Liver (tissue), 7 donors: ENCODE measurements at regions not wholly inside any gene's neighbourhood (a gene's known extent, or its start where the extent isn't known, plus 50 kb on each side); places are given as distances from the start of the nearest gene placed in this dataset.

Experiments
- DNase-seq: peaks from one replicate; pipeline ENCODE4 v3.0.0-alpha.2; 2017; ENCODE audit warnings: low spot score
- H3K27ac ChIP-seq, 2 donors: one replicate each; pipeline ENCODE4 v1.7.0; 2013; ENCODE audit warnings: inconsistent platforms in 2 of 2, low read length in 2 of 2, control low read depth in 1 of 2, low read depth in 1 of 2, mild to moderate bottlenecking in 1 of 2
- H3K27me3 ChIP-seq, 4 donors: one replicate each; pipeline versions ENCODE4 v1.6.1 to v1.7.0; 2013; ENCODE audit warnings: low read length in 3 of 4, inconsistent platforms in 1 of 4, mild to moderate bottlenecking in 1 of 4, moderate library complexity in 1 of 4; ENCODE audit not compliant: control insufficient read depth in 4 of 4, insufficient read depth in 4 of 4
- H3K36me3 ChIP-seq, 4 donors: one replicate each; pipeline versions ENCODE4 v1.6.1 to v1.7.0; 2013; ENCODE audit warnings: low read length in 3 of 4, mild to moderate bottlenecking in 3 of 4, low read depth in 1 of 4, moderate library complexity in 1 of 4; ENCODE audit not compliant: control insufficient read depth in 4 of 4, insufficient read depth in 3 of 4
- H3K4me1 ChIP-seq, 4 donors: one replicate each; pipeline versions ENCODE4 v1.6.1 to v1.7.0; 2013; ENCODE audit warnings: low read length in 3 of 4, mild to moderate bottlenecking in 3 of 4, moderate library complexity in 1 of 4; ENCODE audit not compliant: control insufficient read depth in 4 of 4, insufficient read depth in 4 of 4
- H3K4me3 ChIP-seq, 3 donors: one replicate each; pipeline versions ENCODE4 v1.6.1 to v1.7.0; 2013; ENCODE audit warnings: low read length in 3 of 3, control low read depth in 1 of 3, low read depth in 1 of 3, mild to moderate bottlenecking in 1 of 3
- H3K9ac ChIP-seq, 2 donors: one replicate each; pipeline ENCODE4 v1.7.0; 2013; ENCODE audit warnings: low read length in 2 of 2, mild to moderate bottlenecking in 2 of 2, moderate library complexity in 2 of 2, control low read depth in 1 of 2, low read depth in 1 of 2
- H3K9me3 ChIP-seq, 4 donors: one replicate each; pipeline versions ENCODE4 v1.6.1 to v1.7.0; 2013; ENCODE audit warnings: low read length in 3 of 4; ENCODE audit not compliant: control insufficient read depth in 4 of 4
- ATF3 ChIP-seq: IDR thresholded peaks from 2 replicates; pipeline ENCODE4 v1.6.1; 2016; ENCODE audit warnings: antibody characterized with exemption
- FOXA1 ChIP-seq: IDR thresholded peaks from 2 replicates; pipeline ENCODE4 v1.6.1; 2016; ENCODE audit warnings: antibody characterized with exemption
- HNF4G ChIP-seq: IDR thresholded peaks from 2 replicates; pipeline ENCODE4 v1.6.1; 2016; ENCODE audit warnings: antibody characterized with exemption
- JUND ChIP-seq, 2 donors: IDR thresholded peaks; 2 replicates each; pipeline ENCODE4 v1.6.1; 2016; ENCODE audit warnings: antibody characterized with exemption in 2 of 2
- RAD21 ChIP-seq, 2 donors: IDR thresholded peaks; 2 replicates each; pipeline ENCODE4 v1.6.1; 2016; ENCODE audit warnings: antibody characterized with exemption in 2 of 2, mild to moderate bottlenecking in 2 of 2
- REST ChIP-seq: IDR thresholded peaks from 2 replicates; pipeline ENCODE4 v1.6.1; 2016; ENCODE audit warnings: antibody characterized with exemption, mild to moderate bottlenecking
- RXRA ChIP-seq, 2 donors: IDR thresholded peaks; 2 replicates each; pipeline ENCODE4 v1.6.1; 2017 to 2018; ENCODE audit warnings: antibody characterized with exemption in 2 of 2, mild to moderate bottlenecking in 1 of 2
- SP1 ChIP-seq: IDR thresholded peaks from 2 replicates; pipeline ENCODE4 v1.6.1; 2018; ENCODE audit warnings: antibody characterized with exemption, mild to moderate bottlenecking
- TAF1 ChIP-seq: conservative IDR thresholded peaks from 2 replicates; pipeline ENCODE4 v1.6.1; 2016; ENCODE audit warnings: antibody characterized with exemption, mild to moderate bottlenecking
- YY1 ChIP-seq: IDR thresholded peaks from 2 replicates; pipeline ENCODE4 v1.6.1; 2016; ENCODE audit warnings: antibody characterized with exemption, mild to moderate bottlenecking
- ZBTB33 ChIP-seq: IDR thresholded peaks from 2 replicates; pipeline ENCODE4 v1.6.1; 2016; ENCODE audit warnings: antibody characterized with exemption
- WGBS: extraction: QIAGEN DNeasy Blood & Tissue Kit; methylation state at CpG from one replicate; pipeline ENCODE4 v1.1.7; 2013; 5-methylcytosine and 5-hydroxymethylcytosine counted together
- donor health status: healthy.
- donor health status: healthy.
- donor health status: healthy.
- donor health status: healthy.

DNA sequence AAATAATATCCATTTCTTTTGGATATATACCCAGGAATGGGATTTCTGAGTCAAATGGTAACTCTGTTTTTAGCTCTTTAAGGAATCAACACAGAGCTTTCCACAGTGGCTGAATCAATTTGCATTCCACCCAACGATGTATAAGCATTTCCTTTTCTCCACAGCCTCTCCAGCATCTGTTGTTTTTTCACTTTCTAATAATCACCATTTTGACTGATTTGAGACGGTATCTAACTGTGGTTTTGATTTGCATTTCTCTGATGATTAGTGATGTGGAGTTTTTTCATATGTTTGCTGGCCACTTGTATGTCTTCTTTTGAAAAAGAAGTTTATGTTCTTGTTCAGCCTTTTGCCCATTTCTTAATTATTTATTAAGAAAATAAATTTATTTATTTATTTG is 352.2 kb upstream of the OBI1 start:
- no peaks in the 10 kb centered on the region for H3K4me1 ChIP-seq
- no peaks in the 10 kb centered on the region for H3K36me3 ChIP-seq
- no peak for TF ChIP-seq JUND (IDR thresholded peaks at IDR 0.05)
- TF ChIP-seq TAF1: no peak
- TF ChIP-seq HNF4G: no peak
- no peak for TF ChIP-seq ZBTB33
- TF ChIP-seq SP1: no peak
- TF ChIP-seq ATF3: no peak
- no peak overlapping the region for H3K4me3 ChIP-seq
- H3K9ac ChIP-seq: no peak overlapping the region
- no peaks in the 10 kb centered on the region for H3K27me3 ChIP-seq
- H3K27ac ChIP-seq: no peak overlapping the region
- peaks cover 0 to 5% (median 0%) of the 10 kb centered on the region in 4 donors for H3K9me3 ChIP-seq
- no peak for DNase-seq
- 52% methylated on average over 2 of the region's 2 CpGs for WGBS

DNA sequence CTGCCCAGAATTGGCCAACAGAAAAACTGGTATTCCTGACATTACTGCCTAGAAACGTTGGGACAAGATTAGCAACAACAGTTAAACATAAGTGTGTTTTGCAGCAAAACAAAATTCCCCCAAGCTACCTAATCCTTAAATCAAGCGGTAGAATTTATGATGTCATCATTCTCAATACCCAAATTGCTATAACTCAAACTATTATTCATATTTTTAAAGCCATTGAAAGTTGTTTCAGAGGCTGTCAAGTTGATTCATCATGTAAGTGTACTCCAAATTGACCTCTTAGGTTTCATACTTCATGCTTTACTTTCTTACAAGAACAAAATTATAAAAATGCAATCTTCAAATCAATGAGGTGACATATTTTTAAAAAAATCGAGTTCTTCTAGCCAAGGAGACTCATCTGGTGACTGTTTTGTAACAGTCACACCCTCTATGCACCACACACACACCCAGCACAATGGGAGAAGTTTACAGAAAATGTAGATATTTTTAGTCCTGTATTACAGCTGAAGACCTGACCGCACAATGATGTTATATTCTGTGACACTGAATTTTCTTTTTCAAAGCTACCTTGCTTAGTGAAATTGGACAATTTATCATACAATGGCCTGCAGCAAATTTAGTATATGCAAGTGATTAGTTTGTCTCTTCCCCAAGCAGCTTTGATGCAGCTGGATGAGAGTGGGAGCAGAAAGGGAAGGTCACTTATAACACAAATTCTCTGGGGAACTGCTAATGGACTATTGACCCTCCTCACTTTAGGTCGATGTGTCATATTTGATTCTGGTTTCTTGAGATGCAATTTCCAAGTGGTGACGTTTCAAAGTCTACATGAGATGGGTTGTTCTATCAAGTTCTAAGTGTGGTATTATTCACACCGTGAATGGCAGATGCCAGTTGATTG is 345.3 kb upstream of the OBI1 start:
- Histone ChIP-seq H3K4me3 (no peak overlapping the region), H3K4me1 (no peaks in the 10 kb centered on the region), H3K27me3 (no peaks in the 10 kb centered on the region), H3K9me3 (no peaks in the 10 kb centered on the region), H3K36me3 (no peaks in the 10 kb centered on the region), H3K27ac (no peak overlapping the region), H3K9ac (no peak overlapping the region)
- no peak for DNase-seq
- no peak for TF ChIP-seq ZBTB33
- no peak for TF ChIP-seq YY1
- TF ChIP-seq SP1: no peak
- TF ChIP-seq RAD21 (IDR thresholded peaks at IDR 0.05): no peak
- no peak for TF ChIP-seq RXRA (IDR thresholded peaks at IDR 0.05)
- no peak for TF ChIP-seq FOXA1
- TF ChIP-seq REST: no peak
- WGBS: 69% methylated on average over 7 of the region's 7 CpGs
